Muscle of arm (tissue), 1 donor: ENCODE measurements at regions not wholly inside any gene's neighbourhood (a gene's known extent, or its start where the extent isn't known, plus 50 kb on each side); places are given as distances from the start of the nearest gene placed in this dataset.

ENCODE experiments used
- DNase-seq: peaks from one replicate; pipeline ENCODE4 v3.0.0-alpha.2; 2013

DNA sequence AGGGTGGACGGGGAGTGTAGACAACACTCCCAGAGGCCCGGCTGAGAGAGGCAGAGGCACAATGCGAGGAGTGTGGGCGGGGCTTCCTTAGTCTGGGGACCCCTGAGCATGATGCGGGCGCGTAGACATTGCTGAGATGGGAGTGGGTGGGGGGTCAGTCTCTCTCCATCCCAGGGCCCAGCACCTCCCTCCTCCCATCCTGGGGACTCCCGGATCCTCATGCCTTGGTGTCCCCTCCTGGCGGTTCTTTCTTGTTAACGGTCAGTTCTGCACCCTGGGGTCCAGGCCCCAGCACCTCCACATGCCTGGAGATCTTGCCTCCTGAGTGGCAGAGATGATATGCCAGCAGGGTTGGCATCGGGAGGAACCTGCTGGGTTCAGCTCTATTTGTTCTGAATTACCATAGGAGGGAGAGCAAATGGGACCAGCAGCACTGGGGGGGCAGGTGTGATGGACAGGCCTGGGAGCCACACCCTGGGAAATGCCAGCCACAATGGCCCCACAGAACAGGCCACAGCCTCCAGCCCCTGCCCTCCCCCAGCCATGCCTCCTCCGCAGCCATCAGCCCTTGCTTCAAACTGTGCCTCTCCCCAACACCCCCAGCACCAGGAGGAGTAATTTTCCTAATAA is 55.7 kb downstream of the RTL6 start:
- no peak for DNase-seq

DNA sequence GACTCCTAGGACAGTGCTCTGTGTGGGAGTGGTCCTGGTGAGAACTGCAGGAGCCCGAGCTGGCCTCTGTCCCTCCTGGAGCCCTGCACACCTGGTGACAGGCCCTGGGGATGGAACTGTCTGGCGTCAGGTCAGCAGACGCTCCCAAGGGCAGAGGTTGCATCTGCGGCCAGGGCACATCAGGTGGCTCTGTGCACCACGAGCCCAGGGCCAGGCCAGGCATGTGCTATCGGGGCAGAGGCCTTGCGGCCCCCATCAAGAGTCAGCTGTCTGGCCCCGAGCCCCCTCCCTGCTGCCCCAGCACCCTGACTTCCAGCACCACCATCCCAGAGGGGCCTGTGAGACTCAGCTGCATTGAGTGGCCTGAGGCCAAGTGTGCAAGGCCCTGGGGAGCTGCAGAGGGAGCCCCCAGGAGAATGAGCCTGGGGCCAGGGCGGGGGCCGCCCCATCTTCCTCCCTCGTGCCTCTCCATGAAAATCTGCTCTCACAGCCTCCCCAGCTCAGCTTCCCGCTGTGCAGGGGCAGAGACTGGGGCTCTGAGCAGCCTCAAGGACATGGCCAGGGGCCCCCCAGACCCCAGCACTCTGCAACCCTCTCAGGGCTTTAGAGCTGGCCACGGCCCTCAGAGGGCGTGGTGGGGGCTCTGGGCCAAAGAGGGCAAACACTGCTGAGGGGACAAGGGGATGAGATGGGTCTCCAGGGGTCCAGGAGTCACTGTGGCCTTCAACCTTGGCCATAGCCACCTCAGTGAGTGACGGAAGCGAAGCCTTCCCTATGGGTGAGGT is 56.4 kb downstream of the RTL6 start:
- DNase-seq: no peak

DNA sequence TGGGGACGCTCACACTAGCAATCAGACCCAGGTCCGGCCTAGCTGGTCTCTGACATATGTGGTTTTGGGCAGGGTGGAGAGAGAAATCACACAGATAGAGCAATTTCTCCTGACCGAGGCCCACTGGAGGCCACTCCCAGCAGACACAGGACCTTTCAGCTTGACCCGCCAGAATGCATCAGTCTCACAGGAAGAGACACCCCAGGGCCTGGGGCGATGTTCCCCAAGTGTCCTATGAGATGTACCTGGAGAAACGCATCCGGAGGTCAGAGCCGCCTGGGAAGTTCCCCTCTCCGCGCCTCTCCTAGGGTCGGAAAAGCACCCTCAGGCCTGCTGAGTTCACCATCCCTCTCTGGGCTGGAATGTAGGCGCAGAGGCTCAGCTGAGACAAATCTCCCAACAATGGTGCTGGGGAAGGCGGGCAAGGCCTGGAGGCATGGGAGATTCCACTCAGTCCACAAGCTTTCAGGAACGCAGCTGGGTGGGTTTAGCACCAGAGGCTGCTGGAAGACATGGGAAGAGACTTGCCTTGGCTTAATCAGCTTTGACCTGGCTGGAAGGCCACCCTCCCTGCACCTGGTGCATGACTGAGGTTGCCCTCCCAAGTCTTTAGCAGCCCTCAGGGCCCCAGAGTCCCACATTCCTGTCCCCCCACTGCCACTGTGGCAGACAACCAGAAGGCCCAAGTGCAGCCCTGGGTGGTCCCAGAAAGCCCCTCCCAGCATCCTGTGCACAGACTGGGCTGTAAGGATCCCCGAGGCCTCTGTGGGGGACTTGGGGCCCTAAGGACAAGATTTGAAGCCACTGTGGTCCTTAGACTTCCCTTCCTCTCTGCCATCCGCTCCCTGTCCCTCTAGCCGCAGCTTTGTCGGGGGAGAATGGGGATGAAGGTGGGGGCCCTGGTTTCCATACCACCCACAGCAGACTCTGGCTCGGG is 57.5 kb downstream of the RTL6 start:
- no peak for DNase-seq

DNA sequence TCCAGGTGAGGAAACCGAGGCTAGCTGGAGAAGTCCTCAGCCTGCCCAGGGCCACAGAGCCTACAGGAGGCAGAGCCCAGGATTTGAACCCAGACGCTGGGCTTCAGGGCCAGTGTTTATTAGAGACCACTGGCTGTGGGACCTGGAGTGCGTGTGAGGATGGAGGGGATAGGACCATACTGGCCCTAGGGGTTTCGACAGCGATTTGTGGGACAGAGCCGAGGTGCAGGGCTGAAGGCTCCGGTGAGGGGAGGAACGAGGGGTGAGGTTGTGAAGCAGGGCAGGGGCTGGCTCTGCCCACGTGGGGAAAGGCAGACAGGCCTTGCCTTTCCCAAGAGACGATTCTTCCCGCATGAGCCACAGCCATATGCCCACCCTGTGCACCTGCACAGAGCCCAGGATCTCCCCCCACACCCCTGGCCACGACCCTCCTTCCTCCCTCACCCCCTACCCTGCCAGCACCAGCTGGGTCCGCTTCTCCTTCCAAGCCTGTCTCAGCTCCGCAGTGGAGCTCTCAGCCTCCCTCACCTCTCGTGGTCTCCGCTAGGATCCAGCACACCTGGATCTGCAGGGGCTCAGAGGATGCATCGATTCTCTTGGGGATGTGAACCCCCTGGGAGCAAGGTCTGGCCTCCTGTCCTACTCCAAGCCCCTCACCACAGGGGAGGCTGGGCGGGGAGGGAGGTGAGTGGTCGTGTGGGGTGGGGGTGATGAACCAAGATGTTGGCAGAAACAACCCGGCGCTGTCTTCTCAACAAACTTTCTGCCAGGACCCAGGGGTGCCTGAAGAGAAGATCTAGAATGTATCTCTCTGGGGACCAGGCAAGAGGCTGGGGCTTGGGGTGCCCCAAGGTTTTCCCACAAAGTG is 58.4 kb downstream of the RTL6 start:
- no peak for DNase-seq

DNA sequence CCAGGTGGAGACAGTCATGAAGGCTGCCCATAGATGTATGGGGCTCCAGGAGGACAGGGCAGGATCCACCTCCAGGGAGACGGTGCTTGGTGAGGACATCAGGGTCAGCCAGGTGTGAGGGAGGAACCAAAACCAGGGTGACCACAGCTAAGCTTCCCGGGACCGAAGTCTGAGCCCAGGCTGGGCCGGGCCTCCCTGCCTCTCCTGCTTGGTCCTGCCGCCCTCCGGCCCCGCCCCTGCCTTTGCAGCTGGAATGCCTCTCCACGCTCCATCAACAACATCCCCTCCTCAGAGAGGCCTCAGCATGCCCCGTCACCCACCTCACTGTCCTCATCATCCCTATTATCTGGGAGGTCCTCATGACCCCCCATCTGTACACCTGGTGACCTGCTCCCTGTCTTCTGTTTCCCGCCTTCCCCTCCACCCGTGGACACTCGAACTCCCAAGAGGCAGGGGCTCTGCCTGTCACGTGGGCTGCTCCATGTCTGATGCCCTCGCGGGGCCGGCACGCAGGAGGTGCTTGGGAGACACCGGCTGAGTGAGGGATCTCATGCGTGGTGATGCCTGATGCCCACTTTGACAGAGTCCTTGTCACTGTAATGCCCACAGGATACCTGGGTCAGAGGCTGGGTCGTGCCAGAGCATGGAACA is 59.4 kb downstream of the RTL6 start:
- DNase-seq: no peak

DNA sequence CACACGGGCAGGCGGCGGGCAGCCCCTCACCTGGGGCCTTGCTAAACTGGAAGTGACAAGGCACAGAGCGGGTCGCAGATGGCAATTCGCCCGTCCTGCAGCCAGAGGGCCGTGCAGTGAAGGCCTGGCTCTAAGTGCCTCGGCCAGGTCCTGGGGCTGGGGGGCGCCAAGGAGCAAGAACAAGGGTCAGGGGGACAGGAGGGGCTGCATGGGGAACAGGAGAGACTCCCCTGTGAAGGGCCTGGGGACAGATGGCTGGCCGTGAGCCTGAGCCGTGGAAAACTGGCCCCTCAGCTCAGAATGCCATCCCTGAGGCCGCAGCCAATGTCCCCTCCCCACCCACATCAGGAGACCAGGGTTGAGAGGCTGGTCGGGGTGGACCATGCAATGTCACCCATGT is 60.0 kb downstream of the RTL6 start:
- no peak for DNase-seq

DNA sequence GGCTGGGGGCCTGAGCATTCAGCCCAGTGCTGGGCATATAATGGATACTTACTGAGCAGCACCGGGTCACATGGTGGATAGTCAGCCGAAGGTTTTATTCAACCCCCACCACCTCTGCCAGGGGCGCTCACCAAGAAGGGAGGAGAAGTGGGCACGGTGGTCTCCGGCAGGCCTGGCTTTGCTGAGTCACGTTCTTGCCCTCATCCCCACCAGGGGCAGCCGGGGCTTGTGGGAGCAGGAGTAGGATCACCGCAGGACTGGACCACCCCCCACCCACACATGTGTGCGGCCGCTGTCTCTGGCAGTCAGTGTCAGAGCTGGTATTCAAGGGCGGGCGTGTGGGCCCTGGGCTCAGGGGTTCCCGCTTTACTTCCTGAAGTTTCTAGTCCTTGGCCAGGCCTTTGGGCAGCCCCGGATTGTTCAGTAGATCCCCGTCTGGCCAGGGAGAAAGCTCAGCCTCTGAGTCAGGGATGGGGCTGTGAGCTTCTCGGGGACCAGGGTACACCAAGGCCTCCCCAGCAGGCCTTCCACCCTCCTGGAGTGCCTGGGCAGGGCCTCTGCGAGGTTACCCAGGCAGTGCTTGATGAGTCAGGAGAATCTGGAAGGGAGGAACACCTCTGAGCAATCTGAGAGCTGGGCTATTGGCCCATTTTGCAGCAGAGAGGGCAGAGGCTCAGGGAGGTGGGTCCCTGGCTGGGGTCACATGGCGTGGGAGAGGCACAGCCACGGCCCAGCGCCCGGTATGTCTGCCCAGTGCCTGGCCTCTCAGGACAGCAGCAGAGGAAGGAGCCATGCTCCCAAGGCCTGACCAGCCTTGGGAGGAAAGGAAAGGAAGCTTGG is 60.6 kb downstream of the RTL6 start:
- DNase-seq: no peak

DNA sequence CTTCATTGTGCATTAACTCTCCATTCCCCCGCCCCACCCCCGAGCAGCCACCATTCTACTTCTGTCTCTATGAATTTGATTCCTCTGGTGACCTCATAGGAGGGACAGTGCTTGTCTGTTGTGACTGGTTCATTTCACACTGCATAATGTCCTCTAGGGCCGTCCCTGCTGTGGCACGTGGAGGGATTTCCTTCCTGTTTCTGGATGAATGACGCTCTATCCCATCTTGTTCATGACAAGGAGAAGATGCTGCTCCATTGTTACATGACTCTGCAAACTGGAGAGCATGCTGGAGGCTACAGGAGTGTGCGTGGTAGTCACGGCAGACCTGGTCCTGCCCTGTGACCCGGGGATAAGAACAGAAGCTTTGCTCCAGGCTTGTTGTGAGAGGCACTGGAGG is 61.3 kb downstream of the RTL6 start:
- DNase-seq: no peak

DNA sequence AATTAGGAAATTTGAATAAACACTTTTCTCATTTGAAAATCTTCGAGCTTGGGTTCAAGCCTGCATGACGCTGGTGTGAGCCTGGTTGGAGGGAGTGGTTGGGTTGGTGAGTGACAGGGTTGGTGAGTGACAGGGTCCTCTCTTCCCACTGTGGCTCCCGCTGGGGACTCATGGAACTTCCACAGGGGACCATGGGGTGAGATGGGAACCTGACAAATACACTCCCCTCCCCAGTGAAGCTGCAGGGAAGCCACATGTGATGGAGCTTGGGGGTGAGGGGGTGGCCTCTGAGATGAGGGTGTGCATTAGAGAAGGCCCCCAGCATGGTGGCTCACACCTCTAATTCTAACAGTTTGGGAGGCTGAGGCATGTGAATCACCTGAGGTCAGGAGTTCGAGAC is 66.8 kb downstream of the RTL6 start:
- no peak for DNase-seq

DNA sequence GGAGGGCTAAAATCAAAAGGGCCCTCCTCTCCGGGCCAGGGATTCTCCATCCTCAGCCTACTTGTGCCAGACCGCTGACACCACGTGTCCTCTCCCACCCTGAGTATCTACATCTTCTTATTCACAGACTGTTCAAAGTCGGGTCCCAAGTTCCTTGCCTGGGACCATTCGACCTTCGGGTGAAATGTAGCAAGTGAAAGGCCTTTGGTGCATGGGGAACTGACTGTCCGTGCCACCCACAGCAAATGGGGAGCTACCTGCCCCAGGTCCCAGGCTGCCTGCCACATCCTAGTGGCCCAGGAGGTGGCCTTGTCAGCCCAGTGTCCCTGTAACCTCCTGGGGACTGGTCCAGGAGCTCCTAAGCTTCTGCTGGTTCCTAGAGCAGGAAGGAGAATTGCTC is 67.3 kb downstream of the RTL6 start:
- DNase-seq: no peak

DNA sequence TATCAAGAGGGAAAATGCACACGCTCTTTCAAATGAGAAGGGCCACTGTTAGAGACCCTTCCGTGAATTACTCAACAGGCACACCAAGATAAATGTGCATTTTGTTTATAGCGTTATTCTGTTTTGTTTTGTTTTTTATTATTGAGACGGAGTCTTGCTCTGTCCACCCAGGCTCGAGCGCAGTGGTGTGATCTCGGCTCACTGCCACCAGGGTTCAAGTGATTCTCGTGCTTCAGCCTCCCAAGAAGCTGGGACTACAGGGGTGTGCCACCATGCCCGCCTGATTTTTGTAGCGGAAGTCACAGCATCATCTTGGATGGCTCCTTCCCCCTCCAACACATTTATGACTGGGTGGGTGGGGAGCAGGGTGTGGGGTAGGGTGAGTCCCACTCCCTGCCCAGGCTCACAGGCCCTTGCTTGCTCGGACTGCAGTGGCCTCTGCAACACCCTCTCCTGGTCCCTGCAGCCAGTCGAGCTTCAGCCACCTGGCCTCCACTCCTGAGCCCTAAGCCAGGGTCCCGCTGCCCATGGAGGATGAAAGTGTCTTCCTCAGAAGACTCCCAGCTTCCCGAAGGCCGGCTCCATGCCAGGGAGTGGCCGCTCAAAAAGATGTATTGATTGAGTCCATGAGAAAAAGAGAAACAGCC is 68.0 kb downstream of the RTL6 start:
- no peak for DNase-seq

DNA sequence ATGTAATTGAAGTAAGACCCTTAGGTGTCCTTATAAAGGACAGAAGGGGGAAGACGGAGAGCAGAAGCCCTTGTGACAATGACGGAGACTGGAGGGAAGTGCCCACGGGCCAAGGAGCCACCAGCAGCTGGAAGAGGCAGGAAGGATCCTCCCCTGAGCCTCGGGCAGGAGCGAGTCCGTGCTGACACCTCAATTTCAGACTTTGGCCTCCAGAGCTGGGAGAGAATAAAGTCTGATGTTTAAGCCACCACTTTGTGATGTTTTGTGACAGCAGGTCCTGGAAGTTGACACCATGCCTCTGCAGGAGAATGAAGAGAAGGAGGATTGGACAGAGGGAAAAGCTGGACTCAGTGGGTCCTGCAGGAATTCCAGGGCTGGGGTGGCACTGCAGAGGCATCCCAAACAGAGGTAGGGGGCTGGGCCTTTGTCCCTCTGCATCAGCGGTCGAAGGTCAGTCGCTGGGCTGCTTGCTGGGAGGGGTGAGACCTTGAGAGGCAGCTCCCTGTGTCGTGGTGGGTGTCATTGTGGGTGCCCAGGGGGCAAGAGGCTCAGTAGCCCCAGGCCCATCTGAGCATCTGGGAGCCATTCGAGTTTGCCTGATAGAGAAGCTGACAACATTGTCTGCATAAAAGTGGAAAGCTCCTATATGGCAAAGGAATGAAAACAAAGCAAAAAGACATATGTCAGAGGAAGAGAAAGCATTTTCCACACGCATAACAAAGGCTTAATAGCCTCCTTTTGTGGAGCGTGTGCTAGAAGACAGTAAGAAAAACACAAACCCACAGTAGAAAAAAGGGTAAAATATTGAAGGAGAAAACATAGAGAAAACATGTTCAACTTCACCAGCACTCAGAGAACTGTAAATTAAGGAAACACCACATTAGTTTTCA is 68.8 kb downstream of the RTL6 start:
- no peak for DNase-seq

DNA sequence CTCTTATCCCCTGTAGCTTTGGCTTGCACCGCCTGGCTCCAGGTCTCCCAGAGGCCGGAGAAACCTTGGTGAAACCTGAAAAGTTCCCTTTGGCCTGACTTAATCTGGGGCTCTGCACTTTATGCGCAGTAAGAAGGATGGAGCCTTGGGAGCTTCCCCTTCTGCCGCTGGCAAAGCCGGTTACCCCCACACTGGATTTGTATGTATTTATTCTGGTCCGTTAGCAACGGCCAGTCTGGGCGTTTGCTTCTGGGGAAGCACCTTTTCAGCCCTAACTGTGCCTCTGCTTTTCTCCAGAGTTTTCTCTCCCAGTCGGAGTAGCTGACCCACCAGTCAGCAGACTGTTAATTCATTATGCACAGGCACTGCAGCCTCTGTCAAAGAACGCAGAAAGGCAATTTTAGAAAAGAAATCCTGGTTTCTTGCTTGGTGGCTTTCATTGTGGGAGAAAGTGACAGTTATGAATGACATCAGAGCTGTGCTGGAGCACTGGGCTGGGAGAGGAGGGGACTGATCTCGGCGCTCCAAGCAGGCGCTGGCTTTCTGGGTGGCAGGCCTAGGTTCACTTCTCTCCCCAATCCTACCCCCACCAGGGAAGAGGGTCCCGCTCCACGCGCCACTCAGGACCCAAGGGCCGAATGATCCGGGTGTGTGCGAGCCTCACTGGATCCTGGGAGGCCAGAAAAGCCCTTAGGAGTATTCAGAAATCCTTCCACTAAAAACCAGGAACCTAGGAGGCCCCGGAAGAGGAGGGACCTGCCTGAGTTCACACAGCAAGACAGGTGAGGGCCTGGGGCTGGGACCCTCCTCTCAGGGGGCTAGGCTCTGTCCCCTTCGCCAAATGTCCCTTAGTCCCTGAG is 70.2 kb downstream of the RTL6 start:
- DNase-seq: no peak

DNA sequence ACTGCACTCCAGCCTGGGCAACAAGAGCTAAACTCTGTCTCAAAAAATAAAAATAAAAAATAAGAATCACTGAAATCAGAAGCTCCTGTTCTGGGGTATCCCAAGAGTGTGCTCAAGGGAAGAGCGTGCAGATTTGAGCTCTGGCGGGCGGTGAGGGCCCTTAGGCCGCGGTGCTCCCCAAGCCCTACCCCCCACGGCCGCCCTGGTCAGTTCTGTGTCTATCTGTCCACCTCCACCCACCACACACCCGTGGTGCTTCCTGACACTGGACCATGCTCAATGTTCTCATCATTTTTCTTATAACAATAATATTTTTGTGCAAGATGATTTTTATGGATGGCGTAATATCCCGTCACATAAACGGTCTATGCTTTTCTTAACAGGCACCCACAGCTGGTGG is 71.1 kb downstream of the RTL6 start:
- no peak for DNase-seq

DNA sequence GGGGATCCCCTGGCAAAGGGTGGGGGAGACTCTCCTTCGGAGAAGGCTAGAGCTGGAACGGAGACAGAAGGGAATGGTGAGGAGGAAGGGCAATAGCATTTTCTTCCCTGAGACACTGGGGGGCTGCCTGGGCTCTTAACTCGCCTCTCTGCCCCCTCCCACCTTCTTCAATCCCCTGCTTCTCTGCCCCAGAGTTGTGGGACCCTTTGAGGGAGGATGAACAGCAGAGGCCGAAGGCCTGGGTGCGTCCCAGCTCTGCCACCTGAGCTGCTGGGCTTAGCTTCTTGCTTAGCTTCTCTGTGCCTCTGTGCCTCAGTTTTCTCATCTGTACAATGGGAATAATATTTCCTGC is 72.4 kb downstream of the RTL6 start:
- no peak for DNase-seq

DNA sequence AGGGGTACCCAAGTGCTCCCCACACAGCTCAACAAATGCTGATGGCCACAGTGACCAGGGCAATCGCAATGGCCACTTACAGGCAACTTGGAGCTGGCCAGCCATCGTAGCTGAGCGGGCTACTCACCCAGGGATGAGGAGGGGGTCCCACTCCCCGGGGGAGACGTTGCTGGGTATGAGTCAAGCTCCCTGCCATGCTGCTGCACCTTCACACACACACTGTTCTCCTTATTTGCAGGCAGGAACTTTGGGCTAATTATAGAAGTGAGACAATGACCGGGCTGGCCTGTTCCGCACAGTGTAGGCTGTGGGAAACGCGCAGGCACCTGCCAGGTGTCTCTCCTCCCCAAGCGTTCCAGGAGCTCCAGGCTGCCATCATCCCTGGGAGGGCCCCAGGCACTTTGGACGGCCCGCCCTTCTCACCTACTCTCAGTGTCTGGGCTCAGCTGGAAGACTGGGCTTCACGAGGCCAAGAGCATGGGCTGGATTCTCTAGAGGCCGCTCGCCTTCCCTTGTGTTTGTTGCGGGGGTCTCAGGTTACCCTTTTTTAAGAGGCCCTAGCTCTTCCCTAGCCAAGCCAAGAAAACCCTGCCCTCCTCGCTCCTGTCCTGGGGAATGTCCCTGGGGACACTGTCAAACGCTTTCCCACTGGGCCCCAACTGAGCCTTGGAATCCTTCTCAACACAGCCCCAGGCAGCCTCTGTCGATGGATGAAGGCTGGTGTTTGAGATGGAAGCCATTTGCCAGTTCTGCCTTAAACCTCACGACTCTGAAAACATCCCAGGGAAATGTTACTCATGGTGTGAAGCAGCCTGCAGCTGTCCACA is 73.0 kb downstream of the RTL6 start:
- DNase-seq: no peak

DNA sequence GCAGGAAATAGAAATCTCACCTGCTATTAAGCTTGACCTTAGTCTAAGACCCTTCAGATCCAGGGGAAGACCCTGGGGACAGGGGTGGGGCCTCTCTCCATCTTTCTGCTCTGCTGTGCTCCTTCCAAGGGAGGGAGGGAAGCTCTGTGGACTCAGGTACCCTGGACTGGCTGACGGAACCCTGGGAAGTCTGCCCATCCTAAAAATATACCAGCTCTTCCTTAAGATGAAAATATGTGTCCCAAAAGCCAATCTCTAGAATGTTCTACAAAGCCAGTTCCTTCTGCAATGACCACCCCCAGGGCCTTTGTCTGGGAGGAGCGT is 73.7 kb downstream of the RTL6 start:
- no peak for DNase-seq
